Sigmoid colon (tissue), 4 donors: ENCODE measurements at regions not wholly inside any gene's neighbourhood (a gene's known extent, or its start where the extent isn't known, plus 50 kb on each side); places are given as distances from the start of the nearest gene placed in this dataset.

ENCODE experiments used
- EP300 ChIP-seq, 4 donors: sonication (generic); formaldehyde crosslinking; IDR thresholded peaks; one replicate each; pipeline ENCODE4 v1.6.1; 2017; ENCODE audit warnings: antibody characterized with exemption in 4 of 4
- POLR2A ChIP-seq, 2 donors: fragments of 450-650 bp; IDR thresholded peaks; one replicate each; pipeline ENCODE4 v1.6.1; 2016; ENCODE audit warnings: antibody characterized with exemption in 2 of 2, mild to moderate bottlenecking in 2 of 2, moderate library complexity in 2 of 2
- POLR2AphosphoS5 ChIP-seq, 4 donors: sonication (generic); formaldehyde crosslinking; IDR thresholded peaks; one replicate each; pipeline ENCODE4 v1.6.1; 2017; ENCODE audit warnings: antibody characterized with exemption in 4 of 4
- TF ChIP-seq, protein P1 (sequence below), 4 experiments: fragments of 450-650 bp in 3 of 4; fragments of 200-600 bp in 1 of 4; IDR thresholded peaks; one replicate each; pipeline ENCODE4 v1.5.1; 2016 to 2019; ENCODE audit warnings: antibody characterized with exemption in 4 of 4, mild to moderate bottlenecking in 3 of 4, moderate library complexity in 2 of 4

DNA sequence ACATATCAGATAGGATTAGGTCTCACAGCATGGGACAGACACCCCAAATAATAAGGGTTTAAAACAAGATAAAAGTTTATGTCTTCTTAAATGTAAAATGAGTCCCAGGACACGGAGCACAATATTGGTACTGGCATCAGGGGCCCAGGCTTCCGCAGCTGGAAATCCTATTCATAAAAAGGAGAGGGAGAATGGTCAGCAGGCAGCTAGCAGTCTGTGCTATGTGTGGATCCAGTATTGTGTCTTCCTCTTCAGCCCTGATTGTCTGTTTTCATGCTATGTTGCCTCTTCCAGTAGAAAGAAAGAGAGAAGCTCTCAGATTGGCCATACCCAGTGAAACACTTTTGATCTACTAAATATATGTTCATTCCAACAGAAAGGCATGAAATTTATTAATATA lies 319.3 kb upstream of the SLCO3A1 start:
- no peak for TF ChIP-seq POLR2A (IDR thresholded peaks at IDR 0.05)
- TF ChIP-seq, protein P1, sequence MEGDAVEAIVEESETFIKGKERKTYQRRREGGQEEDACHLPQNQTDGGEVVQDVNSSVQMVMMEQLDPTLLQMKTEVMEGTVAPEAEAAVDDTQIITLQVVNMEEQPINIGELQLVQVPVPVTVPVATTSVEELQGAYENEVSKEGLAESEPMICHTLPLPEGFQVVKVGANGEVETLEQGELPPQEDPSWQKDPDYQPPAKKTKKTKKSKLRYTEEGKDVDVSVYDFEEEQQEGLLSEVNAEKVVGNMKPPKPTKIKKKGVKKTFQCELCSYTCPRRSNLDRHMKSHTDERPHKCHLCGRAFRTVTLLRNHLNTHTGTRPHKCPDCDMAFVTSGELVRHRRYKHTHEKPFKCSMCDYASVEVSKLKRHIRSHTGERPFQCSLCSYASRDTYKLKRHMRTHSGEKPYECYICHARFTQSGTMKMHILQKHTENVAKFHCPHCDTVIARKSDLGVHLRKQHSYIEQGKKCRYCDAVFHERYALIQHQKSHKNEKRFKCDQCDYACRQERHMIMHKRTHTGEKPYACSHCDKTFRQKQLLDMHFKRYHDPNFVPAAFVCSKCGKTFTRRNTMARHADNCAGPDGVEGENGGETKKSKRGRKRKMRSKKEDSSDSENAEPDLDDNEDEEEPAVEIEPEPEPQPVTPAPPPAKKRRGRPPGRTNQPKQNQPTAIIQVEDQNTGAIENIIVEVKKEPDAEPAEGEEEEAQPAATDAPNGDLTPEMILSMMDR (IDR thresholded peaks at IDR 0.05): no peak
- TF ChIP-seq POLR2AphosphoS5 (IDR thresholded peaks at IDR 0.05): no peak
- TF ChIP-seq EP300 (IDR thresholded peaks at IDR 0.05): no peak
